IMR-90 (cell line): ENCODE measurements at regions not wholly inside any gene's neighbourhood (a gene's known extent, or its start where the extent isn't known, plus 50 kb on each side); places are given as distances from the start of the nearest gene placed in this dataset.

Source experiments
- ATAC-seq: fragments of 200-7000 bp; cut with Tn5 transposase; 2 replicates; pipeline ENCODE4 v1.9.1; 2020; ENCODE audit warnings: low read depth, mild to moderate bottlenecking, moderate library complexity
- BruUV-seq: library from RNA; stranded (reverse); fragments of 400-500 nt; replicated peaks from 2 replicates; lab custom pipeline; 2021; lab: Mats Ljungman, UMichigan
- CTCF ChIA-PET: fragments of 300-600 bp; formaldehyde crosslinking; extraction: SDS; loops from one replicate; lab custom pipeline; 2021; ENCODE audit warnings: antibody characterized with exemption; lab: Yijun Ruan, JAX
- POLR2A ChIA-PET: fragments of 300-600 bp; sonication (Branson Sonifier 250); formaldehyde crosslinking; loops from one replicate; lab custom pipeline; 2022; ENCODE audit warnings: antibody characterized with exemption; ENCODE audit not compliant: unreplicated experiment; lab: Charles Lee
- DNase-seq: peaks from one replicate; pipeline ENCODE4 v3.0.0; 2013
- H2AFZ ChIP-seq: replicated peaks from 2 replicates; pipeline ENCODE3; 2013; ENCODE audit warnings: low read length, mild to moderate bottlenecking; ENCODE audit not compliant: poor library complexity
- H2AK5ac ChIP-seq: 2 replicates; pipeline ENCODE4 v1.6.1; 2013; ENCODE audit warnings: low read depth, low read length, inconsistent platforms
- H2AK9ac ChIP-seq: replicated peaks from 2 replicates; pipeline ENCODE3; 2013; ENCODE audit warnings: mild to moderate bottlenecking, low read depth, low read length, moderate library complexity; ENCODE audit not compliant: poor library complexity
- H2BK120ac ChIP-seq: 2 replicates; pipeline ENCODE4 v1.6.1; 2013; ENCODE audit warnings: low read depth, low read length, inconsistent platforms
- H2BK15ac ChIP-seq: 3 replicates; pipeline ENCODE4 v1.6.1; 2013; ENCODE audit warnings: low read depth, low read length, inconsistent platforms
- H2BK20ac ChIP-seq: 2 replicates; pipeline ENCODE4 v1.6.1; 2013; ENCODE audit warnings: low read depth, mild to moderate bottlenecking, inconsistent platforms, low read length, moderate library complexity
- H2BK5ac ChIP-seq: 2 replicates; pipeline ENCODE4 v1.6.1; 2013; ENCODE audit warnings: mild to moderate bottlenecking, low read depth, low read length, inconsistent platforms; ENCODE audit not compliant: poor library complexity, severe bottlenecking
- H3K14ac ChIP-seq: replicated peaks from 2 replicates; pipeline ENCODE4 v1.6.1; 2013; ENCODE audit warnings: low read depth, low read length, inconsistent platforms
- H3K18ac ChIP-seq: 2 replicates; pipeline ENCODE4 v1.6.1; 2013; ENCODE audit warnings: low read depth, low read length, control low read depth
- H3K23ac ChIP-seq: 2 replicates; pipeline ENCODE4 v1.6.1; 2013; ENCODE audit warnings: low read depth, low read length, inconsistent platforms
- H3K27ac ChIP-seq: 2 replicates; pipeline ENCODE4 v1.5.1; 2013; ENCODE audit warnings: mild to moderate bottlenecking, control low read depth, low read length; ENCODE audit not compliant: insufficient read depth
- H3K27me3 ChIP-seq: 2 replicates; pipeline ENCODE4 v1.6.1; 2013; ENCODE audit warnings: low read length; ENCODE audit not compliant: control insufficient read depth, insufficient read depth
- H3K36me3 ChIP-seq: 2 replicates; pipeline ENCODE4 v1.6.1; 2013; ENCODE audit warnings: low read length, mixed read lengths; ENCODE audit not compliant: control insufficient read depth, insufficient read depth
- H3K4ac ChIP-seq: 2 replicates; pipeline ENCODE4 v1.6.1; 2013; ENCODE audit warnings: low read depth, low read length, inconsistent platforms
- H3K4me1 ChIP-seq: 2 replicates; pipeline ENCODE4 v1.6.1; 2013; ENCODE audit warnings: low read length, mixed read lengths; ENCODE audit not compliant: control insufficient read depth, insufficient read depth
- H3K4me2 ChIP-seq: 2 replicates; pipeline ENCODE4 v1.6.1; 2013; ENCODE audit warnings: low read depth, mild to moderate bottlenecking, control low read depth, low read length, moderate library complexity
- H3K4me3 ChIP-seq: 2 replicates; pipeline ENCODE4 v1.5.1; 2013; ENCODE audit warnings: low read depth, mild to moderate bottlenecking, control low read depth, low read length, moderate library complexity; ENCODE audit not compliant: insufficient read depth
- H3K56ac ChIP-seq: 2 replicates; pipeline ENCODE4 v1.6.1; 2013; ENCODE audit warnings: low read length, inconsistent platforms; ENCODE audit not compliant: insufficient read depth; ENCODE audit errors: extremely low read depth
- H3K79me1 ChIP-seq, 2 experiments: 2 replicates each; pipeline ENCODE4 v1.6.1; 2013; ENCODE audit warnings: low read length in 2 of 2, inconsistent platforms in 1 of 2, low read depth in 1 of 2
- H3K9ac ChIP-seq: 2 replicates; pipeline ENCODE4 v1.6.1; 2013; ENCODE audit warnings: low read depth, low read length, control low read depth
- H3K9me1 ChIP-seq: 2 replicates; pipeline ENCODE4 v1.6.1; 2013; ENCODE audit warnings: low read length, inconsistent platforms; ENCODE audit not compliant: insufficient read depth
- H3K9me3 ChIP-seq: 2 replicates; pipeline ENCODE4 v1.6.1; 2013; ENCODE audit warnings: low read length; ENCODE audit not compliant: control insufficient read depth, insufficient read depth
- H4K20me1 ChIP-seq: 2 replicates; pipeline ENCODE4 v1.6.1; 2013; ENCODE audit warnings: low read length, inconsistent platforms; ENCODE audit not compliant: insufficient read depth
- H4K5ac ChIP-seq: 2 replicates; pipeline ENCODE4 v1.6.1; 2013; ENCODE audit warnings: mild to moderate bottlenecking, low read depth, low read length, control low read depth
- H4K8ac ChIP-seq, 2 experiments: 2 replicates each; pipeline ENCODE4 v1.6.1; 2013; ENCODE audit warnings: low read depth in 2 of 2, low read length in 2 of 2, control low read depth in 1 of 2, inconsistent platforms in 1 of 2
- H4K91ac ChIP-seq: 2 replicates; pipeline ENCODE4 v1.6.1; 2013; ENCODE audit warnings: low read depth, low read length, inconsistent platforms; ENCODE audit not compliant: insufficient read depth
- BHLHE40 ChIP-seq: fragments of 150-350 bp; IDR thresholded peaks from 2 replicates; pipeline ENCODE4 v1.6.1; 2016; ENCODE audit warnings: mild to moderate bottlenecking, low read depth, low read length
- CEBPB ChIP-seq: IDR thresholded peaks from 2 replicates; pipeline ENCODE4 v1.6.1; 2012; ENCODE audit warnings: low read depth, low read length, improper control_type of control experiment
- CHD1 ChIP-seq: IDR thresholded peaks from 2 replicates; pipeline ENCODE4 v1.6.1; 2012; ENCODE audit warnings: low read depth, low read length, improper control_type of control experiment
- MAFK ChIP-seq: IDR thresholded peaks from 2 replicates; pipeline ENCODE4 v1.6.1; 2012; ENCODE audit warnings: low read depth, low read length, improper control_type of control experiment
- MAZ ChIP-seq: IDR thresholded peaks from 2 replicates; pipeline ENCODE4 v1.6.1; 2012; ENCODE audit warnings: low read depth, mild to moderate bottlenecking, low read length, improper control_type of control experiment, moderate library complexity, borderline replicate concordance
- NFE2L2 ChIP-seq: fragments of 150-350 bp; IDR thresholded peaks from 2 replicates; pipeline ENCODE4 v1.6.1; 2016; ENCODE audit warnings: low read depth, mild to moderate bottlenecking, low read length
- RAD21 ChIP-seq: IDR thresholded peaks from 2 replicates; pipeline ENCODE4 v1.6.1; 2012; ENCODE audit warnings: low read length, improper control_type of control experiment
- WGBS, 2 experiments: methylation state at CpG; one replicate each; pipeline versions ENCODE4 v1.1.5 to v1.1.7; 2013; ENCODE audit warnings: missing lambda C conversion rate in 2 of 2; ENCODE audit not compliant: insufficient read length in 1 of 2; ENCODE audit errors: extremely low coverage in 2 of 2; 5-methylcytosine and 5-hydroxymethylcytosine counted together
- dilution Hi-C: fragments of 300-500 bp; cut with HindIII; formaldehyde crosslinking; loops from one replicate; pipeline ENCODE4 v1.14.3; 2018; ENCODE audit warnings: low sequenced_read_pairs; ENCODE audit not compliant: unreplicated experiment
- in situ Hi-C: fragments of 300-500 bp; cut with MboI; formaldehyde crosslinking; loops from 3 replicates; pipeline ENCODE4 v1.14.3; 2019; ENCODE audit warnings: low sequenced_read_pairs, inconsistent platforms, mixed read lengths
- intact Hi-C: fragments of 100-400 bp; cut with micrococcal nuclease; formaldehyde crosslinking; loops from 2 replicates; pipeline ENCODE4 v1.10.0; 2022

GRCh38 chr21:34299168-34299539 is 64.7 kb upstream of the KCNE2 start:
- ChIA-PET CTCF (interaction anchor here (0.6 kb wide), 1 partner anchor 191 kb away, joined by 3 read pairs; no protein-coding TSS in a partner anchor), POLR2A (no interaction called here)
- BruUV-seq, result no TSS peak
- H2AK5ac ChIP-seq, result no peak overlapping the region
- H3K4me2 ChIP-seq, result no peak overlapping the region
- H3K4ac ChIP-seq, result no peak overlapping the region
- intact Hi-C loops, result no loop called here
- H3K9ac ChIP-seq, result no peak overlapping the region
- no peak overlapping the region for H2BK15ac ChIP-seq
- in situ Hi-C loops, result no loop called here
- no peak overlapping the region for H2AFZ ChIP-seq
- no peak overlapping the region for H4K5ac ChIP-seq
- no peak overlapping the region for H3K4me3 ChIP-seq
- H3K9me1 ChIP-seq, result no peaks in the 10 kb centered on the region
- dilution Hi-C loops, result no loop called here
- no peak overlapping the region for H3K18ac ChIP-seq
- no peak overlapping the region for H3K23ac ChIP-seq
- no peak for ATAC-seq
- no peaks in the 10 kb centered on the region for H3K36me3 ChIP-seq
- H2BK5ac ChIP-seq, result no peak overlapping the region
- H4K8ac ChIP-seq, result no peak overlapping the region
- no peak overlapping the region for H2BK20ac ChIP-seq
- H2AK9ac ChIP-seq, result no peak overlapping the region
- no peak for DNase-seq
- TF ChIP-seq CHD1, result no peak
- TF ChIP-seq RAD21, result no peak
- TF ChIP-seq BHLHE40, result no peak
- TF ChIP-seq CEBPB, result no peak
- TF ChIP-seq NFE2L2, result no peak
- no peak for TF ChIP-seq MAFK
- TF ChIP-seq MAZ, result no peak
- no peaks in the 10 kb centered on the region for H3K4me1 ChIP-seq
- H3K27ac ChIP-seq, result no peak overlapping the region
- no peak overlapping the region for H2BK120ac ChIP-seq
- H3K27me3 ChIP-seq, result peaks cover 31% of the 10 kb centered on the region
- no peaks in the 10 kb centered on the region; the same call in 1 of the 2 replicates for H3K9me3 ChIP-seq
- H3K79me1 ChIP-seq, result no peaks in the 10 kb centered on the region
- no peak overlapping the region for H3K14ac ChIP-seq
- no peak overlapping the region for H3K56ac ChIP-seq
- WGBS, 2 experiments, result no CpG with 5 or more reads among the region's 2 CpGs
- H4K20me1 ChIP-seq, result no peaks in the 10 kb centered on the region
- no peak overlapping the region for H4K91ac ChIP-seq
